Endothelial cell of umbilical vein (primary cell): ENCODE measurements at regions not wholly inside any gene's neighbourhood (a gene's known extent, or its start where the extent isn't known, plus 50 kb on each side); places are given as distances from the start of the nearest gene placed in this dataset.

ENCODE experiments used
- BruUV-seq: library from RNA; stranded (reverse); fragments of 400-500 nt; replicated peaks from 2 replicates; lab custom pipeline; 2021; lab: Mats Ljungman, UMichigan
- CTCF ChIA-PET: fragments of 300-600, 350-600 bp; sonication (Branson Sonifier 250); formaldehyde crosslinking; loops from one replicate; lab custom pipeline; 2021; ENCODE audit warnings: antibody characterized with exemption, inconsistent platforms; lab: Charles Lee
- POLR2A ChIA-PET: fragments of 300-600, 350-600 bp; sonication (Branson Sonifier 250); formaldehyde crosslinking; loops from one replicate; lab custom pipeline; 2021; ENCODE audit warnings: antibody characterized with exemption, inconsistent platforms; lab: Charles Lee
- DNase-seq: peaks from one replicate; pipeline ENCODE4 v3.0.0-alpha.2; 2011; ENCODE audit warnings: low read depth, low spot score
- FAIRE-seq: peaks from 2 replicates; lab custom pipeline; 2011; peaks lifted over from hg19 to GRCh38; lab: Jason Lieb, UNC
- H2AFZ ChIP-seq: 2 replicates; pipeline ENCODE4 v1.6.0; 2012; ENCODE audit warnings: low read depth, low read length, control low read depth, inconsistent platforms
- H3K27ac ChIP-seq: 2 replicates; pipeline ENCODE4 v1.5.1; 2011; ENCODE audit warnings: low read depth, mild to moderate bottlenecking, control low read depth, low read length, moderate library complexity; ENCODE audit not compliant: insufficient read depth
- H3K27me3 ChIP-seq, 2 experiments: 2 replicates each; pipeline versions ENCODE4 v1.6.0 to v1.6.1; 2011; ENCODE audit warnings: low read length in 2 of 2, mixed read lengths in 1 of 2; ENCODE audit not compliant: control insufficient read depth in 2 of 2, insufficient read depth in 2 of 2
- H3K36me3 ChIP-seq, 2 experiments: 2 replicates in 1 of 2; 3 replicates in 1 of 2; pipeline ENCODE4 v1.5.1; 2011; ENCODE audit warnings: low read length in 2 of 2, mild to moderate bottlenecking in 1 of 2, moderate library complexity in 1 of 2; ENCODE audit not compliant: control insufficient read depth in 2 of 2, insufficient read depth in 2 of 2; ENCODE audit errors: extremely low read depth in 1 of 2
- H3K4me1 ChIP-seq: 3 replicates; pipeline ENCODE4 v1.5.1; 2011; ENCODE audit warnings: mild to moderate bottlenecking, low read length; ENCODE audit not compliant: control insufficient read depth, insufficient read depth; ENCODE audit errors: extremely low read depth
- H3K4me2 ChIP-seq: 2 replicates; pipeline ENCODE4 v1.6.1; 2011; ENCODE audit warnings: low read length, control low read depth, mixed read lengths; ENCODE audit not compliant: insufficient read depth
- H3K4me3 ChIP-seq, 3 experiments: fragments of 200-600 bp in 1 of 3; sonication (generic), shearing (Covaris generic) in 1 of 3; replicated peaks in 1 of 3; 2 replicates each; pipeline ENCODE4 v1.5.1; 2011 to 2016; ENCODE audit warnings: control low read depth in 3 of 3, low read length in 3 of 3, mild to moderate bottlenecking in 2 of 3, inconsistent platforms in 1 of 3, low read depth in 1 of 3, moderate library complexity in 1 of 3; ENCODE audit not compliant: insufficient read depth in 1 of 3
- H3K79me2 ChIP-seq: 2 replicates; pipeline ENCODE4 v1.6.0; 2012; ENCODE audit warnings: low read length, inconsistent platforms; ENCODE audit not compliant: control insufficient read depth, insufficient read depth
- H3K9ac ChIP-seq: replicated peaks from 2 replicates; pipeline ENCODE3; 2011; ENCODE audit warnings: low read length, control low read depth; ENCODE audit not compliant: insufficient read depth; ENCODE audit errors: extremely low read depth
- H3K9me1 ChIP-seq: replicated peaks from 3 replicates; pipeline ENCODE4 v1.6.0; 2011; ENCODE audit warnings: mild to moderate bottlenecking, low read length; ENCODE audit not compliant: control insufficient read depth, insufficient read depth; ENCODE audit errors: extremely low read depth
- H3K9me3 ChIP-seq: replicated peaks from 2 replicates; pipeline ENCODE4 v1.5.1; 2012; ENCODE audit warnings: low read length, inconsistent platforms; ENCODE audit not compliant: control insufficient read depth, insufficient read depth
- H4K20me1 ChIP-seq: replicated peaks from 2 replicates; pipeline ENCODE3; 2011; ENCODE audit warnings: mild to moderate bottlenecking, low read length; ENCODE audit not compliant: control insufficient read depth, insufficient read depth; ENCODE audit errors: extremely low read depth
- EZH2 ChIP-seq: IDR thresholded peaks from 2 replicates; pipeline ENCODE4 v1.6.1; 2012; ENCODE audit warnings: borderline replicate concordance, low read depth, mild to moderate bottlenecking, moderate library complexity, low read length, inconsistent platforms; ENCODE audit not compliant: severe bottlenecking
- FOS ChIP-seq: IDR thresholded peaks from 2 replicates; pipeline ENCODE4 v1.6.1; 2011; ENCODE audit warnings: mild to moderate bottlenecking, low read length, moderate library complexity, borderline replicate concordance; ENCODE audit not compliant: insufficient read depth
- GATA2 ChIP-seq: IDR thresholded peaks from 2 replicates; pipeline ENCODE4 v1.7.0; 2011; ENCODE audit warnings: low read depth, mild to moderate bottlenecking, moderate library complexity, mixed read lengths, low read length; ENCODE audit not compliant: insufficient read length, insufficient read depth
- JUN ChIP-seq: IDR thresholded peaks from 2 replicates; pipeline ENCODE4 v1.6.1; 2011; ENCODE audit warnings: borderline replicate concordance, low read depth; ENCODE audit not compliant: insufficient read length, insufficient read depth
- MYC ChIP-seq: IDR thresholded peaks from one replicate; pipeline ENCODE4 v1.6.1; 2011; ENCODE audit warnings: mild to moderate bottlenecking, low read depth, low read length
- POLR2A ChIP-seq: IDR thresholded peaks from 2 replicates; pipeline ENCODE4 v1.6.1; 2012; ENCODE audit warnings: low read depth, mild to moderate bottlenecking, control low read depth, low read length
- POLR2AphosphoS5 ChIP-seq: IDR thresholded peaks from 2 replicates; pipeline ENCODE4 v1.6.1; 2012; ENCODE audit warnings: low read depth, mild to moderate bottlenecking, control low read depth, low read length, moderate library complexity; ENCODE audit not compliant: insufficient read depth
- dilution Hi-C: fragments of 300-500 bp; cut with MboI; formaldehyde crosslinking; loops from one replicate; pipeline ENCODE4 v1.15.0; 2019; ENCODE audit warnings: low sequenced_read_pairs; ENCODE audit not compliant: extremely low pct_ligation_motif_present
- intact Hi-C: fragments of 100-400 bp; cut with micrococcal nuclease; formaldehyde crosslinking; loops from one replicate; pipeline ENCODE4 v1.10.0; 2022
- TF ChIP-seq, protein P1 (sequence below), 2 donors: IDR thresholded peaks; 1 replicate in 1 of 2; 2 replicates in 1 of 2; pipeline ENCODE4 v1.5.1; 2011; ENCODE audit warnings: low read length in 2 of 2, mild to moderate bottlenecking in 2 of 2, moderate library complexity in 2 of 2, control low read depth in 1 of 2, inconsistent platforms in 1 of 2, low read depth in 1 of 2; ENCODE audit not compliant: insufficient read depth in 1 of 2; ENCODE audit errors: extremely low read depth in 1 of 2
- TF ChIP-seq, protein P2 (sequence below): IDR thresholded peaks from 2 replicates; pipeline ENCODE4 v1.6.1; 2011; ENCODE audit not compliant: insufficient read depth, insufficient read length

DNA sequence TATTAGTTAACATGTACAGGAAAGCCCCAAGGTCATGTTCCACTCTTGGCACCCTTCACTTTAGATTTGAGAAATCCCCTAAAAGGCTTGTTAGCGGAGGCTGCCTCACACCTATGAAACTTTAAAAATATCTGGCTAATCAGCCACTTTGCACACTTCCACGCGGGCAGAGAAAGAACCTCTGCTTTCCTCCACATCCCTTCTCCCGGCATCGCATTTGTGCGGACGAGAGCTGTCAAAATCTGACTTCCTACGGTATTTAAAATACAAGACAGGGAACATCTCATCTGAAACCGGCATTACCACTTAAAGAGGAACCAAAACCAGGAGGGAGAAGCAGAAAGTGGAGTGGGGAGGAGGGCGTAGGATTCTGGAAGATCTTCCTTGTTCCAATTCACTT lies 422.3 kb downstream of the TMEM114 start:
- no peaks in the 10 kb centered on the region for H3K9me1 ChIP-seq
- H3K27ac ChIP-seq, result no peak overlapping the region
- H2AFZ ChIP-seq, result no peak overlapping the region
- H3K4me2 ChIP-seq, result no peak overlapping the region
- BruUV-seq, result no TSS peak
- H3K9ac ChIP-seq, result no peak overlapping the region
- dilution Hi-C loops, result no loop called here
- H3K79me2 ChIP-seq, result no peaks in the 10 kb centered on the region
- no peak for DNase-seq
- CTCF ChIA-PET, result no interaction called here
- no peaks in the 10 kb centered on the region for H4K20me1 ChIP-seq
- no peak overlapping the region for H3K4me3 ChIP-seq
- H3K36me3 ChIP-seq, result no peaks in the 10 kb centered on the region
- no peaks in the 10 kb centered on the region for H3K4me1 ChIP-seq
- intact Hi-C loops, result no loop called here
- TF ChIP-seq, protein P1, sequence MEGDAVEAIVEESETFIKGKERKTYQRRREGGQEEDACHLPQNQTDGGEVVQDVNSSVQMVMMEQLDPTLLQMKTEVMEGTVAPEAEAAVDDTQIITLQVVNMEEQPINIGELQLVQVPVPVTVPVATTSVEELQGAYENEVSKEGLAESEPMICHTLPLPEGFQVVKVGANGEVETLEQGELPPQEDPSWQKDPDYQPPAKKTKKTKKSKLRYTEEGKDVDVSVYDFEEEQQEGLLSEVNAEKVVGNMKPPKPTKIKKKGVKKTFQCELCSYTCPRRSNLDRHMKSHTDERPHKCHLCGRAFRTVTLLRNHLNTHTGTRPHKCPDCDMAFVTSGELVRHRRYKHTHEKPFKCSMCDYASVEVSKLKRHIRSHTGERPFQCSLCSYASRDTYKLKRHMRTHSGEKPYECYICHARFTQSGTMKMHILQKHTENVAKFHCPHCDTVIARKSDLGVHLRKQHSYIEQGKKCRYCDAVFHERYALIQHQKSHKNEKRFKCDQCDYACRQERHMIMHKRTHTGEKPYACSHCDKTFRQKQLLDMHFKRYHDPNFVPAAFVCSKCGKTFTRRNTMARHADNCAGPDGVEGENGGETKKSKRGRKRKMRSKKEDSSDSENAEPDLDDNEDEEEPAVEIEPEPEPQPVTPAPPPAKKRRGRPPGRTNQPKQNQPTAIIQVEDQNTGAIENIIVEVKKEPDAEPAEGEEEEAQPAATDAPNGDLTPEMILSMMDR (IDR thresholded peaks at IDR 0.05; ENCODE audit: extremely low read depth in 1 of 2, insufficient read depth in 1 of 2, low read depth in 1 of 2, low read length in 2 of 2), result no peak
- TF ChIP-seq JUN, result no peak
- TF ChIP-seq, protein P2, sequence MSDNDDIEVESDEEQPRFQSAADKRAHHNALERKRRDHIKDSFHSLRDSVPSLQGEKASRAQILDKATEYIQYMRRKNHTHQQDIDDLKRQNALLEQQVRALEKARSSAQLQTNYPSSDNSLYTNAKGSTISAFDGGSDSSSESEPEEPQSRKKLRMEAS, result no peak
- no peak for TF ChIP-seq POLR2A
- no peak for TF ChIP-seq EZH2
- TF ChIP-seq FOS, result no peak
- TF ChIP-seq POLR2AphosphoS5, result no peak
- no peak for TF ChIP-seq GATA2
- no peak for TF ChIP-seq MYC
- peaks cover 2% of the 10 kb centered on the region for H3K9me3 ChIP-seq
- FAIRE-seq, result no peak
- POLR2A ChIA-PET, result no interaction called here
- H3K27me3 ChIP-seq, result no peaks in the 10 kb centered on the region
